Left lobe of liver (tissue), 2 donors: ENCODE measurements at regions not wholly inside any gene's neighbourhood (a gene's known extent, or its start where the extent isn't known, plus 50 kb on each side); places are given as distances from the start of the nearest gene placed in this dataset.
"Not testable (repeated sequence)": the region's sequence is repeated elsewhere in the genome, so short reads cannot be mapped to it uniquely, and the experiment has no call there.

Source experiments
- ATAC-seq: fragments of 200-7000 bp; cut with Tn5 transposase; one replicate; pipeline ENCODE4 v1.9.1; 2020; ENCODE audit warnings: mild to moderate bottlenecking, moderate library complexity
- DNase-seq: peaks from one replicate; pipeline ENCODE4 v3.0.0-alpha.2; 2020; ENCODE audit warnings: low spot score
- donor health status: DM: no; HTN: no; CAD: no; lungs with moderate emphysema.
- donor health status: DM: no; HTN: yes; CAD: no.

DNA sequence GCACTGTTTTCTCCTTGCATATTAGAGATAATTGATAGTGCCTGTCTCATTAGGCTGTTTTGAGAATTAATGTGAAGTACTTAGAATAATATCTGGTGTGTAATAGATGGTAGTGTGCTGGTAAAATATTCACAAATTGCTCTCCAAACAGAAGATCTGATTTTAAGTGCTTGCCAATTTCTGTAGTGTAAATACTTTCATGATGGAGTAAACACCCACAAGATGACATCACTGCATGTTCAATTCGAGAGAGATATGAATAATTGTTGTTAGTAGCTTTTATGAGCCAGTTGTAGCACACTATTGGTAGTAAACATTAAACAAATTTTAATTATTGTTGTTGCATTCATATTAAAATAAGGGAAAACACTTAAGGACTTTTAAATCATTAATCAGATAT, 392.3 kb upstream of the RIOK2 start:
- DNase-seq: no peak
- no peak for ATAC-seq

DNA sequence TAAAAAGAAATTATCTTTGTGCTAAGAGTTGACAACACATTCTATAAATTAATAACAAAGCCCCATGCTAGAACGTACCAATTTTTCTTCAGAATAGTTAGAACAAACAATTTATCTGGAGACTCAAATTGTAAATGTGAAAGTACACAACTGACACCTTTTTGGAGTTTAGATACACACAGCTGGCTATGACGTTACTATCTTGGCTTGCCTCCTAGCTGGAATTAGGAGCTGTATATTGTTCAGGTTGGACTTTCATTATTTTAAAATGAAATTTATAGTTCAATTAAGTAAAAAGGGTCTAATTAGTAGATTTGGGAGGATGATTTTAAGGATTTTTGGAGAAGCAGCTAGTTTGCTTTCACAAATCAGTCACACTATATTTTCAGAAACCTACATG, 393.9 kb upstream of the RIOK2 start:
- no peak for DNase-seq

DNA sequence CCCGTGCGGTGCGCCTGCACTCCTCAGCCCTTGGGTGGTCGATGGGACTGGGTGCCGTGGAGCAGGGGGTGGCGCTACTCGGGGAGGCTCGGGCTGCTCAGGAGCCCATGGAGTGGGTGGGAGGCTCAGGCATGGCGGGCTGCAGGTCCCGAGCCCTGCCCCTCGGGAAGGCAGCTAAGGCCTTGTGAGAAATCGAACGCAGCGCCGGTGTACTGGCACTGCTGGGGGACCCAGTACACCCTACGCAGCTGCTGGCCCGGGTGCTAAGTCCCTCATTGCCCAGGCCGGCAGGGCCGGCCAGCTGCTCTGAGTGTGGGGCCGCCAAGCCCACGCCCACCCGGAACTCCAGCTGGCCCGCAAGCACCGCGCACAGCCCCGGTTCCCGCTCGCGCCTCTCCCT, 396.9 kb upstream of the RIOK2 start:
- DNase-seq, ATAC-seq: not testable (repeated sequence)

More for the DNA sequence above, 393.9 kb upstream of the RIOK2 start:
- ATAC-seq: no peak

DNA sequence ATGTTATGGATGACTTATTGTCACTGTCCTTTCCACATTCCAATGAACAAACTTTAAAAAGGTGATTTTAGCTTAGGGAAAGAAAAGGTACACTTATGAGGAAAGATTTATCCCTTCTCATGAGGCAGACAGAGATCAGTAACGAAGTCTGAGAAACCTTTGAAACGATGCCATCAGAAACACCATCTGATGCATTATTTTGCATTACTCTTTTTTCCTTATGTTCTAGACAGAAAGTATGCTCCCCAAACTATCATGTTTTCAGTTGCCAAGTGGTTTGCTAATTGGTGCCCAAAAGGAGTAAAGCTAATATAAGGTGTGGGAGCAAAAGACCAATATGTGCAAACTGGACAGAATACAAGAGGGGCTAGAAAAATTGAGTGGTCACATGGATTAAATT, 397.7 kb upstream of the RIOK2 start:
- no peak for ATAC-seq

DNA sequence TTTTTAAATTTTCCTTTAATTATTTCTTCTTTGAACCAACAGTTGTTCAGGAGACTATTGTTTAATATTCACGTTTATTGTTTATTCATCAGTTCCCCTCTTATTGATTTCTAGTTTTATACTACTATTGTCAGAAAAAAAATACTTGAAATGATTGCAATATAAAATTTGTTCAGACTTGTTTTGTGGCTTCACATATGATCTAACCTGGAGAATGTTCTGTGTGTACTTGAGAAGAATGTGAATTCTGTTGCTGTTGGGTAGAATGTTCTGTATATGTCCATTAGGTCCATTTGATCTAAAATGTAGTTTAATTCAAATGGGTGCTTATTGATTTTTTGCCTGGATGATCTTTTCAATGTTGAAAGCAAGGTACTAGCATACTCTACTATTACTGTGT, 408.7 kb upstream of the RIOK2 start:
- ATAC-seq (no peak), DNase-seq (no peak)

More for the DNA sequence above, 397.7 kb upstream of the RIOK2 start:
- no peak for DNase-seq

DNA sequence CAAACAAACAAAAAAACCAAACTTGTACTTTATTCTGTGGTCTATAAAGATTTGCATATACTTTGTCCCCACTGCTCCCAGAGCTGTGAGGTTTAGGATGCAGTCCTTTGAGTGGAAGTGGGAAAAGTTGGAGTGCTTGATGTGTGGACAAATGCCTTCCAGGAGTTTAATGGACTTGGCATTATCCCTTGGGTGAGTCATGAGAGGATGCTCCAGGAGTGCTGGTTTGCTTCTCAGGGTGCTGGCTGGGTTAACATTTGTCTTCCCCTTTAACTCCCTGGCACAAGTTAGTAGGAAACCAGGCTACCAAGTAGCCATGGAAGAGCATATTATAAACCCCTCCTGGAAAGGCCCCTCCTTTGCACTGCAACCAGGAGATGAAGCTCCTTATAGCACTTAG, 417.4 kb upstream of the RIOK2 start:
- DNase-seq: no peak
- ATAC-seq: no peak

DNA sequence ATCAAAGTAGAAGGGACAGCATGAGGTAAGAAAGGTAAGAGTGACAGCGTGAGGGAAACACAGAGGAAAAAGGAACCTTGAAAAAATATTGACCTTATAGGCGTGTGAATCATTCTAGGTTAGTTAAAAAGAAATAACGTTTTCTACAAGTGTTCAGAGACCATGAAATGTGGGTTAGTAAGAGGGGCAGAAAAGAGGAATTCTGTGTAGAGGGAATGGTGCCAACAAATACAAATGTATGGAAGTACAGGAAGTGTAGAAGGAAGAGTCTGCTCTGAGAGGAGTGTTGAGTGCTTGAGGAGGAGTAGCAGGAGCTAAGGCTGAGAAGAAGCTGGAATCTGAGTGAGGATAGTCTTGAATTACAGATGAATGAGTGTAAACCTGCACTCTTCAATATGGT, 418.6 kb upstream of the RIOK2 start:
- DNase-seq: no peak
- no peak for ATAC-seq

DNA sequence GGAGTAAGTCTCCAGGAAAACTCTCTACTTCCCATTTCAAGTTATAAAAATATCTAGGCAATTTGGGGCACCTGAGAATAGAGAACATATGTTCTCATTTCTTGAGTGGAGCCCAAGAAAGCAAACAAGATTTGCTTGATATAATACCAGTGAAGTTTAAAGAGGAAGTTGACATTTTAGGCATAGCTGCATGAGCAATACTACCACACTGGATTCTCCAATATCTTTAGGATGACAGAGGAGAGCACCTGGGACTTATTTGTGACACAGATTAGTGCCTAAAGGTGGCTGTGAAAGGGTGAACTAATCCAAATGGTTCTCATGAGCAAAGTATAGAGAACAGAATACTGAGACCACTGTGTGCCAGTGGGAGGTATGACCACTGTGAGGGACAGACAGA, 423.5 kb upstream of the RIOK2 start:
- no peak for DNase-seq

DNA sequence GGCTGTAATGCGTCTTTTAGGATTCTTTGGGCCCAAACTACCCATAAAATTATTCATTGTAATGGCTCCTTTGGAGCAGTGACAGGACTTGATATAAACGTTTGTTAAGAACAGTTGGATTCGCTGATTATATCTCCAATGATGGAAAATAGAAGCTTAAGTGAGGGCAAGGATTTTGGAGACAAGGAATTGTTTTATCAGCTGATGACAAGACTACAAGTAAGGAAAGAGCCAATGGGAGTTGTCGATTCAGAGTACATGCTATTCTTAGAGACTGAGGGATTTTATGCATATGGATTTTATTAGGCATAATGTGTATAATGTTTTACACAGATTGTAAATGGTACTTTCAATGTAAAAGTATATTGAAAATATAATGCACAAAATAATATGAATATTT, 425.5 kb upstream of the RIOK2 start:
- DNase-seq (no peak), ATAC-seq (no peak)

More for the DNA sequence above, 423.5 kb upstream of the RIOK2 start:
- ATAC-seq: no peak

DNA sequence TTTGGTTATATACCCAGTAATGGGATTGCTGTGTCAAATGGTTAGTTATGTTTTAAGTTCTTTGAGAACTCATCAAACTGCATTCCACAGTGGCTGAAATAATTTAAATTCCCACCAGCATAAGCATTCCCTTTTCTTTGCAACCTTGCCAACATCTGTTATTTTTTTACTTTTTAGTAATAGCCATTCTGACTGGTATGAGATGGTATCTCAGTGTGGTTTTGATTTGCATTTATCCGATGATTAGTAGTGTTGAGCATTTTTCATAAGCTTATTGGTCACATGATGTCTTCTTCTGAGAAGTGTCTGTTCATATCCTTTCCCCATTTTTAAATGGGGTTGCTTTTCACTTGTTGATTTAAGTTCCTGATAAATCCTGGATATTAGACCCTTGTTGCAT, 435.7 kb upstream of the RIOK2 start:
- DNase-seq: no peak
- no peak for ATAC-seq

DNA sequence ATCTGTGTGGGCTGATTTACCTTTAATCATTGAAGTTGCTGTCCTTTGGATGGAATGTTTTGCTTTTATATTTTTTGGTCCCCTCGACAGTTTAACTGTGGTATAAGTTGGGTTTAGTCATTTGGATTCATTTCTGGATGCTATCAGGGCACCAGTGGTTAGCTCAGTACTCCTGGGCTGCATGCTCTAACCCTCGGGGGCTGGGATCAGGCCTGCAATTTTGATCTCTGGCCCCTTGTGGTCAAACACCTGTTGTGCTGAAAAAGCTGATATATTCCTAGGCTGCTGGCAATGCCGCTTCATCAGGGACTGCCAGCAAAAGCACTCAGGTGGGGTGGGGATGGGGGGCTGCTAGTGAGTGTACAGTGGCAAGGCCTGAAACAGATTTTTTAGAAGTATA, 440.4 kb upstream of the RIOK2 start:
- no peak for DNase-seq
- no peak for ATAC-seq

DNA sequence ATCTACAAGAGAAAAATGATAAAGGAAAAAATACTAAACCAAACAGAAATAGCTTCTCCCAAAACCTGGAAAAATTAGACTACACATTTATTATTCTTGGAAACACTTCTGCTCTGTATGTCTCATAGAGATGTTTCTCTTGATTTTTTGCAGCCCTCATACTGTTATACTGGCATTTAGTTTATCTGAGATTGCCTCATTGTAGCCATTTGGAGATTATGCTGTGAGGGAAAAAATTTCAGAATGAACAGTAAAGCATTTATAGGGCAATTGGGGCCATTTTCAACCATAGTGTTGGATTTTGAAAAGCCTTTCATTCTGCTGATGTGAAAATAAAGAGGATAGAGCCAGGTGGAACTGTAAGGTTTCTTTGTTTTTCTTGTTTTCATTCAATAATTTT, 441.8 kb upstream of the RIOK2 start:
- DNase-seq: no peak

DNA sequence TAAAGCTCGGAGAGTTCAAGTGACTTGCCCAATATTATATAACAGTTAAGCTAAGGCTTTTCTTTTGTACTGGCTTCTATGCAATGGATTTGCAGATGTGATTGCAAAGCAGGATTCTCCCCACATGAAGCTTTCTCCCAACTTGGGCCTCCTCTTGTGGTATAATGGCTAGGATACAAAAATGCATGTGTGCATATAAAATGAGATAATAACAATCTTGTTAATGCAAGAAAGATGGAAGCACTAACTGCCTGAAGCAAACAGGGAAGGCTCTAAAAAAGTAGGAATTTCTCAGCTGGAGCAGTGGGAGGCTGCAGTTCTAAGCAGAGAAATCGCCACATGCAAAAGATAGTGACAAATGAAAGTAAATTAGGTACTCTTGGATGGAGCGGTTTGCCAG, 444.2 kb upstream of the RIOK2 start:
- ATAC-seq: no peak
- no peak for DNase-seq

More for the DNA sequence above, 441.8 kb upstream of the RIOK2 start:
- ATAC-seq: no peak

DNA sequence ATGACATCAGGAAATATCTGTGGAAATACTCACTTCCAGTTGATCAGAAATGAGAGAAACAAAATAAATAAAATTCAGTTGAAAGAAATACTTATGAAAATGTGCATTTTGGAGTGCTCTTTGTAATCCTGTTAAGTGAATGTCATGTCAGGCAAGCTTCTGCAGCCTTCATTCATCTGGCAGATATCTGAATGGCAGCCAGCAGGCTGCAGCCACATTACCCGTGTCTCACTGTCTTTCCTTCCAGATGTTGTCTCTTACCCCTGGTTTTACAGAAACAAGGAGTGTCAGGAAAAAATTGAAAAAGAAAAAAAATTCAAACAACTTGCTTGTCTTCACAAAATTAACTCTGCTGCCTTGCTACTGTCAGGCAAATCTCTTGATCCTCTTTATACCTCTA, 445.0 kb upstream of the RIOK2 start:
- no peak for ATAC-seq
- DNase-seq: no peak

DNA sequence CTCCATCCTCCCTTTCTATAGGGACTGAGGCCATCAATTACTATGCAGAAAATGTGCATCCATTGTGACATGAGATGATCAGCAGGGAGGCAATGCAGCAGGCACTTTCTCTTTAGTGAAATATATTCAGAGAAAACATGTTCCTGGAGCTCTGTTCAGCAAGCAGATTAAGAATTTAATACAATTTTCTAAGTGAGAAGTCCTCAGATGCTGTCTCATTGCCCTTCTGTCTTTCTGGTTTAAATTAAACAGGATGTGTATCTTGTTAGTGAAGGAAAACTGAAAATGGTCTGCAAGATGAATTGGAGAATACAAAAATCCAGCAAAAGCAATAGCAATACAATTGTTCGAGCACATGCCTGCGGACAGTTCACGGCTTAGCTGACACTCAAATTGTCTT, 445.8 kb upstream of the RIOK2 start:
- ATAC-seq: no peak
- DNase-seq: no peak

DNA sequence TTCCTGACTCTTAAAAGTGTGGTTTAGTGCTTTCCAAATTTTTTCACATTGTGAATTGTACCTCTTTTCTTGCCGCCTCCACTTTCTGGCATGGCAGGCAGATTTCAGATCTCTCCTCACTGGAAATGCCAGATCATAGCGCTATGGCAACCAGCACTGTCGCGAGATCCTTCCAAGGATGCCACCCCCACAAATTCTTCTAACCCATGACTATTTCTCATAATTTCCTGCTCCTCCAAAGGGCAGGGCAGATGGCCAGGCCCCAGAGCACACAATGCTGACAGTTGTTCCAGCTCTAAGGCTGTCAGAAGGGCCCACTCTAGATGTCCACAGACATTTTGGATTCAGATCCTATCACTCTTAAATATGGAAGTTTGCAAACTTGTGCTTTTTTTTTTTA, 446.2 kb upstream of the RIOK2 start:
- no peak for DNase-seq
- no peak for ATAC-seq

DNA sequence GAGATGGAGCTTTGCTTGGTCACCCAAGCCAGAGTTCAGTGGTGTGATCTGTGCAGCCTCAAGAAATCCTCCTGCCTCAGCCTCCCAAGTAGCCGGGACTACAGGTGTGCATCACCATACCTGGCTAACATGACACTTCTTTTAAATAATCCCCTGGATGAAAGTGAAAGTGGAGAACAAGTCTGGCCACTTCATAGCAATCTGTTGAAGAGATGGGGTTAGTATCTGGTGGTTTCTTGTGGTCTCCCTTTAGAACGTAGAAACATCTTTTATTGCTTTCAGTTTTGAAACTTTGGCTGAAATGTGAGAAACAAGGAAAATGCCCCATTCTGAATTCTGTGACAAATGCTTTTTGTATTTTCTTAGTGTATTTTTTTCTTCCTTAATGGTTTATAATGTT, 452.5 kb upstream of the RIOK2 start:
- no peak for ATAC-seq
- DNase-seq: no peak

DNA sequence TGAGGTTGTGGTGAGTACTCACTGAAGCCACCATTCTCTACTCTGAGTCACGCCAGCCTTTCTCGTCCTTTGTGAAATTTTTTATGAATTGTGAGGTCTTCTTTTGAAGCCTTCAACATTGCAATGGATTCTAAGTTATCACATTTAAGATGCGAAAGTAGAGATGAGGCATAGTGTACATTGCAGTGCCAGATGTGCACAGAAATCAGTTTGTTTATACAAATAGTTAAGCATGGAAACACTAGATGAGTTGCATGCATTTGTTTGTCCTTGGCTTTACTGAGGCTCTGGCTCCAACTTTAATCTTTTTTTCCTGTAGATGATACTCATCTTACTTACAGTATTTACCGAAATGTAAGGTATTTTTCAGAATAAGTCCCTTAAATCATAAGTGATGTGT, 453.7 kb upstream of the RIOK2 start:
- no peak for ATAC-seq
- no peak for DNase-seq

DNA sequence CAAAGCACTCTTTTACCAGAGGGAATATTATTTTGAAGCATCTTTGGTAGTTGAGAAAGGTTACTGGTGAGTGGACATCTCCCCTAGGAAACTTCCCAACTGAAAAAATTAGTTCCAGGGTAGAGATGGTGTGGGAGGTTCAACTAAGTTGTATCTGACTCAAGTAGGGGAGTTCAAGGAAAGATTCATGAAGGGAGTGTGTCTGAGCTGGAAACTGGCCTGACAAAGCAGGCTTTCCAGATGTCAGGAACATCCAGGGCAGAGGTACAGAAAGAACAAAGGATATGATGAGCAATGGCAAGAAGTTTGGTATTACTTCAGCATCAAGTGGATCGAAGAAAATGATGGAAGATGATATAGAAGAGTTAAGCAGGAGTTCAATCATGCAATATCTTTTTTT, 458.0 kb upstream of the RIOK2 start:
- no peak for ATAC-seq
- DNase-seq: no peak

DNA sequence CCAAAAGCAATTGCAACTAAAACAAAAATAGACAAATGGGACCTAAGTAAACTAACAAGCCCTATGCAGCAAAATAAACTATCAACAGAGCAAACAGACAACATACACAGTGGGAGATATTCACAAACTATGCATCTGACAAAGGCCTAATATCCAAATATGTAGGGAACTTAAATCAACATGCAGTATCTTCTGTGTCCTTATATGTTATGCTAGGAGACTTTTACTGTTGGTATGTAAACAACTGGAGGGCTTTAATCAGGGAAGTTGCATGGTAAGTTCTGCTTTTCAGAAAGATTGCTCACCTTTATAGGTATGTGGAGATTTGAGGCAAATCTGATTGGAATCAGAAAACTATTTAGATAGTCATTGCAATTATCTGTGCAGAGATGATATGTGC, 461.2 kb upstream of the RIOK2 start:
- no peak for DNase-seq
- no peak for ATAC-seq

DNA sequence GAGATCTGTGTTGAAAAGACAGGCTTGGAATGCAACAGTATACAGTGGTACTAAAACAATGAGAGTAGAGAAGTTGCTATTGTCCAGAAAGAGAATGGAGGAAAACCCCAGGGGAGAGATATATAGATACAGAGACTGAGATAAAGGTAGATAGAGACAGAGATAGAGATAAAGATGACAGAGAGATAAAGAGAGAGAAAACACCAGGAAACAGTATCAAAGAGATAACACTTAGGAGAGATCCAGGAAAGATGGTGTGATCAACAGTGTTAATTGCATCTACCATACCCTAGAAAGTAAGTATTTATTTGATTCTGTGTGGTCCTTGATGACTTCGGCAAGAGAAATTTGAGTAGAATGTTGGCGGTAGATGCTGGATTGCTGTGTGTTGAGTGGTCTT, 461.8 kb upstream of the RIOK2 start:
- no peak for ATAC-seq
- DNase-seq: no peak

DNA sequence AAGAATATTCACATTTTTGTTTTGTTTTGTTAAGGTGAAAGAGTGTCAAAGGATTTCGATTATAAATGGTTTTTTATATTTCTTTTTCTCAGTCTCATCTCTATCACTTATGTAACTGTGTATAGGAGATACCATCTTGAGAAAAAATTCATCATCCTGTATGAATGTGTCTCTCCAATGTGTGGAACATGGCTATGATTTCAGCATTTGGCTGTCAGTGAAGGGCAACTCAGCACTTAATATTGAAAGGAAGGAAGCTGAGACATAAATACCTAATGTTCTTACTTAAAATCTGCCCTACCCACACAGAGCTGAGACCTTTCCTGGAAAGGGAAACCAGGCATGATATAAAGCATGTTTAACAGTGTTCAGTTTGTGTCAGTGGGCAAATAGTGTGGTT, 474.2 kb upstream of the RIOK2 start:
- DNase-seq (no peak), ATAC-seq (no peak)

DNA sequence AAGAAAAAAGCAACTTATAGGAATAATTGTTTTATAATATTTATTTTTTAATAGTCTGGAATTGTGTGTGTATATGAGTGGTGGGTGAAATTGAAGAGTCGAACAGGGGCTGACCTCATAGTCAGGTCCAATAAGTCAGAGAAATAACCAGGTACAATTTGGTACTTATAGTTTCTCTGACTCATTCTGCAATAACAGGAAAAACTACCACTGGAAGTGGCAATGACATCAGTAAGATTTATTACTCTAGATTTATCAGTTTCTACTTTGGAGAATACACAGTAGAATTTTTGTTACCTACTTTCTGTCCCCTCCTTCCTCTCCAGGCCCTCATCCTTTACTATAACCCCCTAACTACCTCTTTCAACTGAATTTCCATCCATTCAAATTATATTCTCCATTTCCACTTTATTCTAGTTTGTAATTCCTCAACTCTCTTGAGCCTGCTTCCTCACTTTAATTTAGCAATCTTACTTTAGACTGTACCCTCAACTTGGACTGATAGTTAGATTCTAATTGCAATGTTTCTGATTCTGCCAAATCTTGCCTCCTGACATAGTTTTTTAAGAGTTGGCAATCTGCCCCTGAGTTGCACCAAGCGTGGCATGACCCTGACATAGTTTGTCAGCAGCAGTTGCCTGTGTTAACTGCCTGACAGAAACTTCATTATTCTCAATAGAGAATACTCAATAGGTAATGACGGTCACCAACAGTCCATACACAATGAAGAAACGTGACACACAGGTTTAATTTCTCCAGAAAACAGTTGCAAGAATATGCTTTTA, 475.3 kb upstream of the RIOK2 start:
- DNase-seq: peak; percentile 52
- peak; percentile 96 for ATAC-seq
